Gastroesophageal sphincter (tissue), 4 donors: ENCODE measurements at regions not wholly inside any gene's neighbourhood (a gene's known extent, or its start where the extent isn't known, plus 50 kb on each side); places are given as distances from the start of the nearest gene placed in this dataset.
A peak's percentile ranks its signal among the peaks of the same experiment; 100 is the strongest.

Experiments used
- ATAC-seq: fragments of 150-250 bp; one replicate; pipeline ENCODE4 v1.9.1; 2016; ENCODE audit warnings: mild to moderate bottlenecking, moderate library complexity
- H3K27ac ChIP-seq, 4 donors: fragments of 200-600 bp; sonication (generic) in 3 of 4; 1 replicate in 3 of 4; 2 replicates in 1 of 4; pipeline ENCODE4 v1.5.1; 2016 to 2019
- H3K27me3 ChIP-seq: fragments of 200-600 bp; sonication (generic); one replicate; pipeline ENCODE4 v1.5.1; 2019
- H3K36me3 ChIP-seq, 2 donors: fragments of 200-600 bp; sonication (generic); one replicate each; pipeline ENCODE4 v1.5.1; 2019; ENCODE audit warnings: control low read depth in 1 of 2
- H3K4me1 ChIP-seq, 3 donors: fragments of 200-600 bp; sonication (generic); 1 replicate in 2 of 3; 2 replicates in 1 of 3; pipeline ENCODE4 v1.5.1; 2016 to 2019; ENCODE audit warnings: control low read depth in 2 of 3
- H3K4me3 ChIP-seq, 2 donors: fragments of 200-600 bp; sonication (generic); one replicate each; pipeline ENCODE4 v1.5.1; 2019; ENCODE audit warnings: mild to moderate bottlenecking in 1 of 2, moderate library complexity in 1 of 2
- H3K9me3 ChIP-seq, 3 donors: fragments of 200-600 bp; sonication (generic); one replicate each; pipeline ENCODE4 v1.5.1; 2017 to 2019; ENCODE audit warnings: control low read depth in 2 of 3
- EP300 ChIP-seq: sonication (generic); formaldehyde crosslinking; IDR thresholded peaks from one replicate; pipeline ENCODE4 v1.6.1; 2017; ENCODE audit warnings: antibody characterized with exemption, mild to moderate bottlenecking
- POLR2A ChIP-seq, 2 donors: fragments of 450-650 bp; IDR thresholded peaks; one replicate each; pipeline ENCODE4 v1.6.1; 2017; ENCODE audit warnings: antibody characterized with exemption in 2 of 2, mild to moderate bottlenecking in 2 of 2, moderate library complexity in 1 of 2
- POLR2AphosphoS5 ChIP-seq: sonication (generic); formaldehyde crosslinking; IDR thresholded peaks from one replicate; pipeline ENCODE4 v1.6.1; 2017; ENCODE audit warnings: antibody characterized with exemption
- WGBS, 2 donors: methylation state at CpG; one replicate each; pipeline ENCODE4 v1.1.5; 2018; ENCODE audit warnings: low coverage in 1 of 2; 5-methylcytosine and 5-hydroxymethylcytosine counted together
- TF ChIP-seq, protein P1 (sequence below), 4 experiments: fragments of 200-600 bp in 2 of 4; fragments of 450-650 bp in 2 of 4; sonication (generic) in 1 of 4; IDR thresholded peaks; one replicate each; pipeline ENCODE4 v1.5.1; 2017 to 2019; ENCODE audit warnings: antibody characterized with exemption in 4 of 4, mild to moderate bottlenecking in 2 of 4, moderate library complexity in 2 of 4

DNA sequence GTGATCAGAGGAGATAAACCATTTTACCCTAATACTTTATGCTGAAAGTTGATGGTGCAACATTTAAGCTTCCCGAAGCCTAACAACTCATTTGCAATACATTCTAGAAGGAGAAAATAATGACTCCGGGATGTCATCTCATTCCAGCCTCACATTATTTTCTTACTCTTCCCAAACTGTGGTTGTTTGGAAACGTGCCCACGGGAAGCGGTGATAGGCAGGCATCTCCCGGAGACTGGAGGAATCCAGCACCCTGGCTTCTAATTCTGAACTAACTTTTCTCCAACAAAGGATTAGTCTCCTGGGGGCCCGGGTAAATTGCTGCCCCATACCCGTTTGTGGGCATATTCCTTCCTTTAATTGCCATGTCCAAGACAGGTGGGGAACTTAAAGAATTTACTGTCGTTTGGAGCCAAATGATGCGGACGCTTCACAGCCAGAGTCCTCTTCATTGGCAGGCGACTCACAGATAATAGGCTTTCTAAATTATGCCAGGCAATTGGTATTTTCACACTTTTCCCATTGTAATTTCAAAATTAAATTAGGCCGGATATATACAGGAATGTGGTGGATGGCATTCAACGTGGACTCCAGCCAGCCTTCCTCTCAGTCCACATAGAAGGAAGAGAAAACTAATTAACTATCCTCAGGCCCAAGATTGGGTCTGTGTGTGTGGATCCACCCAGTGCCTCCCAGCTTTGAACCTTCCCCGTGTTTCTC lies 278.1 kb downstream of the AJAP1 start:
- Histone ChIP-seq H3K27ac (no peak overlapping the region), H3K27me3 (peaks cover 8% of the 10 kb centered on the region), H3K4me3 (no peak overlapping the region), H3K36me3 (no peaks in the 10 kb centered on the region), H3K4me1 (no peaks in the 10 kb centered on the region), H3K9me3 (no peaks in the 10 kb centered on the region)
- WGBS, 2 donors, result 73 to 80% methylated on average over 11 to 15 of the region's 15 CpGs
- TF ChIP-seq POLR2AphosphoS5 (no peak), POLR2A (IDR thresholded peaks at IDR 0.05) (no peak), EP300 (no peak)
- TF ChIP-seq, protein P1, sequence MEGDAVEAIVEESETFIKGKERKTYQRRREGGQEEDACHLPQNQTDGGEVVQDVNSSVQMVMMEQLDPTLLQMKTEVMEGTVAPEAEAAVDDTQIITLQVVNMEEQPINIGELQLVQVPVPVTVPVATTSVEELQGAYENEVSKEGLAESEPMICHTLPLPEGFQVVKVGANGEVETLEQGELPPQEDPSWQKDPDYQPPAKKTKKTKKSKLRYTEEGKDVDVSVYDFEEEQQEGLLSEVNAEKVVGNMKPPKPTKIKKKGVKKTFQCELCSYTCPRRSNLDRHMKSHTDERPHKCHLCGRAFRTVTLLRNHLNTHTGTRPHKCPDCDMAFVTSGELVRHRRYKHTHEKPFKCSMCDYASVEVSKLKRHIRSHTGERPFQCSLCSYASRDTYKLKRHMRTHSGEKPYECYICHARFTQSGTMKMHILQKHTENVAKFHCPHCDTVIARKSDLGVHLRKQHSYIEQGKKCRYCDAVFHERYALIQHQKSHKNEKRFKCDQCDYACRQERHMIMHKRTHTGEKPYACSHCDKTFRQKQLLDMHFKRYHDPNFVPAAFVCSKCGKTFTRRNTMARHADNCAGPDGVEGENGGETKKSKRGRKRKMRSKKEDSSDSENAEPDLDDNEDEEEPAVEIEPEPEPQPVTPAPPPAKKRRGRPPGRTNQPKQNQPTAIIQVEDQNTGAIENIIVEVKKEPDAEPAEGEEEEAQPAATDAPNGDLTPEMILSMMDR (IDR thresholded peaks at IDR 0.05), result no peak
- ATAC-seq, result no peak

DNA sequence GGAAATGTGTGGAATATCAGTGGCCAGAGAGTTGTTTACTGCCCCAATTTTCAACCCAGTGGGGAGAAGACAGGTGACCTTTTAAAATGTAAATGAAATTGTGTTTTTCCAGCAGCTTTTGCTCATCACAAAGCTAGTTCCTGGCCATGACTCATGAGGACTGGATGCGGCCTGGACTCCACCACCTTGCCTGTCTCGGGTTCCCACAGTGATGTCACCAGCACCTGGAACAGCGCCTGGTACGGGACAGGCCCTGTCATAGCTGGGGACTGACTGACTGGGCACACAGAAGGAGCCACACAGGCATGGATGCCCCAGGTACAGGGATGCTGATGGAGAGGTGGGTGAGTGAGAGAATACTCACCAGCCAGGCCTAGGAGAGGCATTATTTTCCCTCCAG lies 277.1 kb downstream of the AJAP1 start:
- H3K27me3 ChIP-seq, result peaks cover 8% of the 10 kb centered on the region
- no peak overlapping the region for H3K4me3 ChIP-seq
- no peak overlapping the region for H3K27ac ChIP-seq
- TF ChIP-seq POLR2A (IDR thresholded peaks at IDR 0.05), result no peak
- no peak for TF ChIP-seq POLR2AphosphoS5
- TF ChIP-seq, protein P1 (IDR thresholded peaks at IDR 0.05), result no peak
- TF ChIP-seq EP300, result no peak
- no peaks in the 10 kb centered on the region for H3K9me3 ChIP-seq
- peak; percentile 22 for ATAC-seq
- H3K4me1 ChIP-seq, result no peaks in the 10 kb centered on the region
- WGBS, 2 donors, result 17 to 51% methylated on average over 1 to 3 of the region's 4 CpGs
- H3K36me3 ChIP-seq, result no peaks in the 10 kb centered on the region

DNA sequence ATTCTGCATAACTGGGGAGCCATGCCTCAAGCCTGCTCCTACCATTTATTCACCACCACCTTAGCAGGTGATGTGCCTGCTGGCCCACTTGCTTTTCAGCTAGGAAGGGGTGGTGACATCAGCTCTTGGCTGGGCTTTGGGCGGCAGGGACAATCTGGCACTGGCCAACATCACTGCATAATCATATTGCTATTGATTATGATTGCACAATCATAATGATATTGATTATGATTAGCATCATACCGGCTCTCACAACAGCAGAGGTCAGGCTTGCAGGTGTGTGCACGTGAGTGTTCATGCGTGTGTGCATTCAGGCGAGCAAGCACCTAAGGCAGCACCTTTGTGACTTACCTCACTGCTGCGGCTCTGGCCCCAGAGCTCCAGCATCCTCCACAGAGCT lies 273.8 kb downstream of the AJAP1 start:
- ATAC-seq, result no peak
- Histone ChIP-seq H3K9me3 (no peaks in the 10 kb centered on the region), H3K36me3 (no peaks in the 10 kb centered on the region), H3K27ac (no peak overlapping the region), H3K4me1 (no peaks in the 10 kb centered on the region), H3K27me3 (peaks cover 8% of the 10 kb centered on the region), H3K4me3 (no peak overlapping the region)
- 90 to 100% methylated on average over 2 of the region's 6 CpGs for WGBS, 2 donors
- TF ChIP-seq POLR2A (IDR thresholded peaks at IDR 0.05) (no peak), POLR2AphosphoS5 (no peak), EP300 (no peak)
- TF ChIP-seq, protein P1 (IDR thresholded peaks at IDR 0.05), result no peak

DNA sequence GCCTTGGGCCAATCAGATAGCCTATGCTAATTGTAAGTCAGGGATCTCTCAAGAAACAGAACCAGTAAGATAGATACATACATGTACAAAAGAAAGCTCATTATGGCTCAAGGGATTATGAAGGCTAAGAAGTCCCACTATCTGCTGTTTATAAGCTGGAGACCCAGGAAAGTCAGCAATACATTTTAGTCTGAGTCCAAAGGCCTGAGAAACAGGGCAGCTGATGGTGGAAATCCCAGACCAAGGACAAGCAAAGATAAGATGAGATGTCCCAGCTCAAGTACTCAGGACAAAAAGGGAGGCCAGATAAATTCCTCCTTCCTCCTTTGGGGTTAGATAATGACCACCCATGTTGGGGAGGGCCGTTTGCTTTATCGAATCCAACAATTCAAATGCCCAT lies 269.9 kb downstream of the AJAP1 start:
- no peak overlapping the region for H3K4me3 ChIP-seq
- H3K27me3 ChIP-seq, result peaks cover 19% of the 10 kb centered on the region
- H3K4me1 ChIP-seq, result no peaks in the 10 kb centered on the region
- H3K9me3 ChIP-seq, result no peaks in the 10 kb centered on the region
- WGBS, 2 donors, result 60 to 67% methylated on average over 1 to 2 of the region's 2 CpGs
- no peak for ATAC-seq
- TF ChIP-seq POLR2A (IDR thresholded peaks at IDR 0.05) (no peak), POLR2AphosphoS5 (no peak), EP300 (no peak)
- TF ChIP-seq, protein P1 (IDR thresholded peaks at IDR 0.05), result no peak
- no peaks in the 10 kb centered on the region for H3K36me3 ChIP-seq
- H3K27ac ChIP-seq, result no peak overlapping the region

DNA sequence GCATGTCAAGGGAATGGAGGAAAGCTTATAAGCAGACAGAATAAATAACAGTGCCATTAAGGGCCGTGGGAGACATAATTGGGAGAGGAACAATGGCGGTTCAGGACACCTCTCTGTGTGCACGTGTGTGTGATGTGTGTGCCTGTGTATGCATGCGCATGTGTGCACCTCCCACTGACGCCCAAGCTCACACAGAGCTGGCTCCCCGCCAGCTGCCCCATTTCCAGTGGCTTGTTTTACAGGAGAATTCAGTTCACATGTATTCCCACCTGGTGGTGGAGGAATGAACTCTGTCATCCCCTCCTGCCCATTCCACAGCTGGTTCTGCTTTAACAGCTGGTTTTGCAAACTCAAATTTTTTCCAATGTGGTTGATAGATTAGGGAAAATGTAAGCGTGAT lies 262.2 kb downstream of the AJAP1 start:
- Histone ChIP-seq H3K4me3 (no peak overlapping the region), H3K9me3 (peaks cover 0 to 7% (median 0%) of the 10 kb centered on the region in 3 donors), H3K4me1 (no peaks in the 10 kb centered on the region), H3K36me3 (no peaks in the 10 kb centered on the region), H3K27ac (no peak overlapping the region), H3K27me3 (peaks cover 32% of the 10 kb centered on the region)
- WGBS, 2 donors, result 75 to 79% methylated on average over 4 to 7 of the region's 7 CpGs
- TF ChIP-seq EP300, result no peak
- no peak for TF ChIP-seq POLR2AphosphoS5
- TF ChIP-seq POLR2A (IDR thresholded peaks at IDR 0.05), result no peak
- TF ChIP-seq, protein P1 (IDR thresholded peaks at IDR 0.05), result no peak
- ATAC-seq, result no peak
